M059J (cell line): ENCODE measurements at regions not wholly inside any gene's neighbourhood (a gene's known extent, or its start where the extent isn't known, plus 50 kb on each side); places are given as distances from the start of the nearest gene placed in this dataset.

Experiments
- DNase-seq: peaks from one replicate; pipeline ENCODE4 v3.0.0-alpha.2; 2012; ENCODE audit warnings: low read depth

DNA sequence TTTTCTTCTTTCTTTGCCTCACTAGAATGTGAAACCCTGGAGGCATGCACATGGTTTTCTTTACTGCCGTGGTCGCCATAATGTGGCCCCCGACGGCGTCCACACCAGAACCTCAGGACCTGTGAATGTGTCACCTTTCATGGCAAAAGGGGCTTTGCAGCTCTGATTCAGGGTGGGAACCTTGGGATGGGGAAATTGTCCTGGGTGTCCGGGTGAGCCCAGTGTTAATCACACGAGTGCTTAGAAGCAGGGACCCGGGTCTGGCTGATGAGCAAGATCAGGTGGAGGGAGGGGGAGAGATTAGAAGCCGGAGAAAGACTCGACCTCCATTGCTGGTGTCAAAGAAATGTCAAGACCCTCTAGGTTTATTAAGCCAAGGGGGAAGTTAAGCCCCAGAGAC is 74.7 kb upstream of the SHISAL1 start:
- DNase-seq, result no peak

DNA sequence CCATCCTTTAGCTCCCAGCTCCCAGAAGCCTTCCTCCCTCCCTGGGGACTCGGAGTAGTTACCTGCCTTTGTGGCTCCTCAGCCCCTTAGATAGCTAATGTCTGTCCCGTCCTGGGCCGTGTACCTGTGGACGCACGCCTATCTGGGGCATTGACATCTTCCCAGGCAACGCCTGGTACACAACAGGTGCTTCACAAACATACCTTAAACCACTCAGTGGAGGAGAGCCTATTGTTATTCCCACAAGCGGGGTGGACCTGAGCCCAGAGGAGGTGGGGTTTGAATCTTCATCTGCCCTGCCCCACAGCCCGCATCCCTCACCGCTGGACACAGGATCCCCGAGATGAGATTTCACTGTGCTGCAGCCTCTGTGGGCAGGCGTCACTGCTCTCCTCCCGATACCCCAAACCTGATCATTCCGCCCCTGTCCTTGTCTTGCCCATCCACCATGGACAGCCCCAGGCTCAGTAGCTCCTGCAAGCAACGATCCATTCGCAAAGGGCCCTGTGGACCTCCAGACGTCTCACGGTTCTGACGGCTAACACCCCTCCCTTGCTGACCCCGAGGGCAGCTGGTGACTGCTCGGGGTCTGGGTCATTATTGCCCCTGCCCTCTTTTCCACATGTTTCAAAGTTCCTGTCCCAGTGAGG is 73.8 kb upstream of the SHISAL1 start:
- DNase-seq, result no peak

DNA sequence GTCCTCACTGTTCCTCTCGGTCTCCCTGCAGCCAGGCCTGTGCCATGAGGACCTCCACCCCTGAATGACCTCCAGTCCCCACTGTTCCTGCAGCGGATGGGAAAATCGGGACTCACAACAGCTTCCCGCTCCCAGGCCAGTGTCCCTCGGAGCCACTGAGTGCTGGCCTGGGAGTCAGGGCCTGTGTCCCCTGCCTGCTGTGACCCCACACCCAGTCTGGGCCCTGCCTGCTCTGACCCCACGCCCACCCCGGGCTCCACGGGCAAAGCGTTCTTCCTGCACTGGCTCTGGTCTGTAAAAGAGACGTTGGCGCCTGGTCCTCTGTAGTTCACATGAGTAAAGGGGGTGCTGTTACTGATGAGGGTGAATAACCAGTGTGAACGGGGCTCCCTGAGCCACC is 73.0 kb upstream of the SHISAL1 start:
- DNase-seq, result no peak

DNA sequence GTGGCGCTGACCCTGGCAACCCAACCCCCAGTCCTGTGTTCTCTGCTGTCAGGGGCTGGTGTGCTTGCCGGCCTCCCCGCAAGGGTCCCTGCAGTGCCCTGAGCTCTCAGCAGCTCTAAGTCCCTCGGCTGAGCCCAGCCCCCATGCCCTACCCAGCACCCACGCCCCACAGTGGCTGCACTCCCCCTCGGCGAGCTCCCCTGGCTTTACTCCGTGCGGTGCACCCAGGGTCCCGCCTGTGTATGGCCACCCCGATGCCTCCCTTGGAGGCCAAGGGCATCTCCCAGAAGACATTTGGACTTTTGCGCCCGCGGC is 72.5 kb upstream of the SHISAL1 start:
- DNase-seq, result no peak

DNA sequence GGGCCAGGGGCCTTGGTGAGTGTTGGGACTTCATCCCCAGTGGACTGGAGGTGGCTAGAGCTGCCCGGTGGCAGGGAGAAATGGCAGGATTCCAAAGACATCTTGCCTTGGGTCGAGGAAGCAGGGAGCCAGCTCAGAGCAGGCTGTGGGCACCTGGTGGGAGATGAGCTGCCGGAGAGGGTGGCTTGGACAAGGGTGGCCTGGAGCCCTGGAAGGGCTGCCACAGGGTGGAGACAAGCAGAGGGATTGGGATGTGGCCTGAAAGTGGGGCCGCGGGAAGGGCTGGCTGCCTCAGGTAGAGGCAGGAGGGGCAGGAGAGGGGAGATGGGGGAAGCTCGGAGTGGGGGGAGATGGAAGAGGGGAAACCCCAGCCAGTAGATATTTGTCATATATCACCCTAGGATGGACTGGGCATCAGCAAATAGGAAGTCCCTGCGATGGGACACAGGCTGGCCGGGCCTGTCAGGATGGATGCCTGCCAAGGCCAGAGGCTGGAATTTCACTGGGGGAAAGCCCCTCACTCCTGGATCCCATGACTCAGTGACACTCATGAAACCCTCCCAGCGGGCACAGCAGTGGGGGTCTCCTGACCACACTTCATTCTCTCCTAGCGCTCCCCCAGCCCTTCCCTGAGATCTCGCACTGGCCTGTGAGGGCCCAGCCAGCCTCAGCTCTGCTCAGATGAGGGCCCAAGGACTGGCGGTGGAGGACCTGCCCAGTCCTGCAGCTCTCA is 72.0 kb upstream of the SHISAL1 start:
- DNase-seq, result no peak

DNA sequence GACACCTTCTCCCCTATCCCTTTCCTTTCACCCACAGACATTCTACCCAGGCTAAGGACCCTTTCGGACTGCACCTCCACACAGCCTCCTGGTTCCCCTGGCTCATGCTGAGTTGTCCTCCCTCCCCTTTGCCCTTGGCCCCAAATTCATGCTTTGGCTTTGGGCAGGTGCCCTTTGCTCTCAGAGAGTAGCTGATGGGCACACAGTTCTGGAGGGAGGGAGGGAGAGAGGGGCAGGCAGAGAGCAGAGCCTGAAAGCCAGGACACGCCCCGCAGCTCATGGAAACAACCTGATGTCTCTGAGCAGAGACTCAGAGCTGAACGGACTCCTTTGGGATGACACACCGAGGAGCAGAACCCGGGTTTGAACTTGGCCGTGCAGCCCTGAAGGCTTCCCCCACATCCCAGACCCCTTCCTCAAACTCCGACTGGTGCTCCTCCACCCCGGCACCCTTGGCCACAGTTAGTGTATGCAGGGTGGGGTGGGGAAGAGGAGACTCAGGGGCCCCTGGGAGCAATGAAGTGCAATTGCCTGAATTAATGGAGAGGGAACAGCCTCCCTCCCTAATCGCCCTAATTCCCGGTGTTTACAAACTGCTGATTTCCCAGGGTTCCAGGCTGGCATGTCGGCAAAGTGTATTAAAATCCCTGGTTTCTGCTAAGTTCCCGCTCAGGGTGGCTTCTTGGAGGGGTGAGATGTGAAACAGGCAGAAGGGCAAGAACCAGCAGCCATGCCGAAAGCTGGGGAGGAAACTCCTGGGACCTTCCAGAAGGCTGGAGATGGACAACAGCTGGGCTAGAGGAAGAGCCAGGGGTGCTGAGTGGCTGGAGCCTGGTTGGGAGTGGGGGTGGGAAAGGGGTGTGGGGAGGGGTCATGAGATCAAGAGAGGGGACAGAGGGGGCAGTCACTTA is 71.2 kb upstream of the SHISAL1 start:
- DNase-seq, result no peak

DNA sequence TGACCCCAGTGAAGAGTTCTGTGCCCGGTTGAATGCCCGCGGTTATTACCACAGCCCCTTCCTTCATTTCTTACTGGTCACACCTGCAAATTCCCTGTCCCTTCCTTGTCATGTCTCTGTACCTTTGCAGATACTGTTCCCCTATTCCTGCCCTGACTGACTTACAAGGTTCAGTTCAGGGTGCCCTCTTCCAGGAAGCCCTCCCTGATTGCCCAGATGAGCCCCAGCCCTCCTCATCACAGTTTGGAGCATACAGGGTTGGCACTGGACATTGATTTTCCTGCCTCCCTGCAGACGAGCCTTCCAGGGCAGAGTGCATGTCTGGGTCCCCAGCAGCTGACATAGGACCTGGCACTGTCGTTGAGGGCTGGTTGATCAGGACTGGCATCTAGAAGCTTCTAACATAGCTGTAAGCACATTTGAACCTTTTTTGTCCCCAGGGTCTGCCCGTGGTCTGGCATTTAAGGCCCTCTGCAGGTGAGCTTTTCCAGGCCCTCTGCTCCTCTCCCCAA is 70.4 kb upstream of the SHISAL1 start:
- no peak for DNase-seq

DNA sequence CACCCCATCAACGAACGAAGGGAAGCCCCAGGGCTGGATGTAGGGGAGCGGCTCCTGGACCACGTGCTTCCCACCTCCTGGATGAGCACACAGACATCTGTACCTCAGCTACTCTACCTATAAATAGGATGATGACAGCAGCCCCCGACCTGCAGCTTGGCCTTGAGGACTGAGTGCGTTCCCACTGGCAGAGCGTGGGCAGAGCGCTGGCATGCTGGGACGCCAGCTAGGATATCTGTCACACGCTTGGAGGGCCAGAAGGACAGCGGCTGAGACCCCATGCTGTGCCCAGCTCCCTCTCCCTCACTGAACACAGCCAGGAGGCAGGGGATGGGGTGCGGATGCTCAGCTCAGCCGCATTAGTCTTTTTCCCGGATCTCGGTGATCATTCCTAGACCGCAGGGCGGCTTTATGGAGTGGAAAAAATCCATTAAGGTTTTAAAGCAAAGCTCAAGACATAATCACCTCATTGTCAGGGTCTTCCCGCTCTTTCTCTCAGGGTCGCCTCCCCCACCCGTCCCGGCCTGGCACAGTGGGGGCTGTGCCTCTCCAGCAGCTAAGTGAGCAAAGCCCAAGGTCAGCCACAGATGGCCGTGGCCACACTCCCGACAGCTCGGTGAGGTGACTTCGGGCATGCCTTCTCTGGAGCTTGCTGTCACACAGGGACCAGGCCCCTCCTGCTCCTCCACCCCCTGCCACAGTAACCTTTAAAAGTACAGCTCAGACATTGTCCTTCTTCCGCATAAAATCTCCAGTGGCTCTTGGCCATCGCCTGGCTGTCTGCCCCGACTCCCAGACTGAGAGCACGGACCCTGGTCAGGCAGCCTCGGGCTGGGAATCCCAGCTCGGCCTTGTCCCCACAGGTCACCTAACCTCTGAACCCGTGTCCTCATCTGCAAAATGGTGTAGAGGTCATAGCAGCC is 69.6 kb upstream of the SHISAL1 start:
- no peak for DNase-seq

DNA sequence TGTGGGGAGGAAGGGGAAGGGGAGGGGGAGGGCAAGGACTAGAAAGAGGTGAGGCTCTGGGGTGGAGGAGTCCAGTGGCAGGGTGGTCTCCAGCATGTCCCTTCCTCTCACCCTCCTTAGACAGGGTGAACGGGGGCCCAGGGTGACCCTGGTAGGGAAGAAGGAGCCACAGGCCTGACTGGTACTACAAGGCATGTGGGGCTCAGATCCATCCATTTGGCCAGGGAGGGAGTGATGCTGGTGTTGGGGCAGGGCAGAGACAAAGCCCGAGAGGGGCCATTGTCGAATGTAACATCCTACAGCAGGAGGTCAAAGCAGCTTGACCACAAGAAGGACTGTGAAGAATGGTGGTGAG is 69.0 kb upstream of the SHISAL1 start:
- no peak for DNase-seq

DNA sequence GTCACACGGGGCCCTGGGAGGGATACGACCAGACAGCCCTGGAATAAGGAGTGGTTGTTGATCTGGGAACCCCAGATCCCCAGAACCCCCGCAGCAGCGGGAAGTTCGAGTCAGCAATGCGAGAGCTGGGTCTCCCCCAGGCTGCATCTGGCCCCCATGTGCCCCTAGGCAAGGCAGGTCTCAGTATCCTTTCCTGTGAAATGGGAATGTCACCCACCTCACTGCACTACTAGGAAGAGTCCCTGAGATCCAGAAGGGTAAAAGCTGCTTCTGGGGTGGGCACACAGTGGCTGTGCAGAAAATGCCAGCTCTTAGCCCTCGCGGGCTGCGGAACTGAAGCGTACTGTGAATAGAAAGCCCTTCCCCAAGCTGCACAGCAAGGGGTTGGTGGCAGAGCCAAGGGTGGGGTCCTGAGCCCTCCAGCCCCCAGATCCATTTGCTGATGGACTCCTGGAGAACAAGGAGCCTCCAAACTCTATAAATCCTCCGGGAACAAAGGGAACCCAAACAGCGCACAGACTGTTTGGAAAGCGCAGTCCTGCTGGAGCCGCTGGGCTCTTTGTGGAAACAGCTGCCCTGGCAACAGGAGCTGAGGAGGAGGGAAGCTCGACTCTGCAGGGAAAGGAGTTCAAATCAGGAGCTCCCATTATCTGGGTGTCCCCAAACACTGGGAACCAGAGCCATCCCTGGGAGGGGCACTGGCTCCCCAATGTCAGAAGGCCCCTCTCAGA is 68.2 kb upstream of the SHISAL1 start:
- DNase-seq, result no peak

DNA sequence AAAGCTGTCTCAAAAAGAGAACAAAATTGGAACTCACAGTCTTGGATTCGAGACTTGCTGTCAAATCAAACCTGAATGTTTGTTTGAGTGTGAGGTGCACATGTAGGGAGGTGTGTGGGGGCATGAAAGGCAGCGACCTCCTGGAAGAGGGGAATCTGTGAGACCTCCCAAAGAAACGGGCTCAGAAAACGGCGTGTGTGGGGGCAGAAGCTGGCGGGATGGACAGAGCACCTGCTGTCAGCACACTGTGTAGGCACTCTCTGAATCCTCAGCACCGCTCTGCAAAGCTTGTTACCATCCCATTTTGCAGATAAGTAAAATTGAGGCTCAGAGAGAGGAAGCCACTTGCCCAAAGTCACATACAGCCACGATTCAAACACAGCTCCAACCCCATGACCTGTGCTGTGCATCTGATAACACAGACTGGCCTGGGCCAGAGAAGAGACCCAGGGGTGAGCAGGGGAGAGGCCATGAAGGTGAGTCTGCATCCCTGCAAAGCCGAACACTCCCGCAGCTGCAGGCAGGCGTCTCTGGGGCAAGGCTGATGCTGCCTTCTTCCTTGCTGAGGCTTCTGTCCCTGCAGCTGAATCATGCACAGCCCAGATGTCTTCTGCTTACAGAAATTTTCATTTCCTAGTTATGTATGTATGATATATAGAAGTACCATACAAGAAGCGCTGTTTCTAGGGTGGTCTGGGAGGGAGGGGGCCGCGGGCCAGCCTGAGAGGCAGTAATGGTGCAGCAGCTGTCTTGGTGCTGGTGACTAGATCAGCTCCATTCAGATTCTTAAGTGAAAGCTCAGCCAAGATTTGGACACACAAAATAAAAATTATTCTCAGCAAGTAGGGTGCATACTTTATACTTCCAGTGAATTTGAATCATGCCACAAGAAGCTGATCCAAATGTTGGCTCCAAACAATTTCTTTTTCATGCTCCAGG is 67.3 kb upstream of the SHISAL1 start:
- no peak for DNase-seq

DNA sequence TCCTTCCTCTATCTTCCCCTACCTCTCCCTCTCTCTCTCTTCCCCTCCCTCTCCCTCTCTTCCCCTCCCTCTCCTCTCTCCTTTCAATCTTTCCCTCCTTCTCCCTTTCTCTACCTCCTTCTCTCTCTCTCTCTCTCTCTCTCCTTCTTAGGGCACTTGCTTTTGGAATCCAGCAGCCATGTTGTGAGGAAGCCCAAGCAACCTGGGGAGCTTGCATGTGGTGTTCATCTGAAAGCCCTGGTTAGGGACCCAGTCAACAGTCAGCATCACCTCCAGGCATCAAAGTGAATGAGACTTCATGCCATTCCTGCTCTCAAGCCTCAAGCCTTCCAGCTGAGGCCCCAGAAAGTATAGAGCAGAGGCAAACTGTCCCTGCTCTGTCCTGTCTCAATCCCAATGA is 65.6 kb upstream of the SHISAL1 start:
- DNase-seq, result no peak

DNA sequence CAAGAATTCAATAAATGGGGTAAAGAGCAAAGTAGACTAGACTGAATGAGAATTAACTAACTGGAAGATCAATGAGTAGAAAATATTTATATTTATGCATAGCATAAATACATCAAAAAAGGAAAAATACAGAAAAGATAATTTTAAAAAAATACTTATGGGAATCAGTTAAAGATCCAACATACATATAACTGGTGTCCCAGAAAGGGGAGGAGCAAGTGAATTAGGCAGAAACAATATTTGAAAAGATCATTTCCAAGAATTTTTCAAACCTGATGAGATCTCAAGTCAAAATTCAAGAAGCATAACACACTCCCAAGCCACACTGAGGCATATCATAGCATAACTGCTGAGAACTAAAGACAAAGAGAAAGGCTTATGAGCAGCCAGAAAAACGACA is 62.7 kb upstream of the SHISAL1 start:
- DNase-seq, result no peak

DNA sequence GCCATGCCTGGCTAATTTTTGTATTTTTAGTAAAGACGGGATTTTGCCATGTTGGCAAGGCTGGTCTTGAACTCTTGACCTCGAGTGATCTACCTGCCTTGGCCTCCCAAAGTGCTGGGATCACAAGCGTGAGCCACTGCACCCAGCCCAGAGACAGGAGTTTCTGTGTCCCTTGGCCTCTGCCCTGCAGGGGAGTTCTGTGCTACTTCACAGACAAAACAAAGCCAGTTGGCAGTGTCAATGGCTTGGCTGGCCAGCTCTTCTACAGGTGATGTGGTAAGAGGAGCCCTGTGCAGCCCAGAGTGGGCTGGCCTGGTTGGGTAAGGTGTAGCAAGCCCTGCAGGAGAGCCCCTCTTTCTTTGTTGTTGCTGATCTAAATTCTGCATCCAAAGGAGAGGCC is 60.5 kb upstream of the SHISAL1 start:
- no peak for DNase-seq

DNA sequence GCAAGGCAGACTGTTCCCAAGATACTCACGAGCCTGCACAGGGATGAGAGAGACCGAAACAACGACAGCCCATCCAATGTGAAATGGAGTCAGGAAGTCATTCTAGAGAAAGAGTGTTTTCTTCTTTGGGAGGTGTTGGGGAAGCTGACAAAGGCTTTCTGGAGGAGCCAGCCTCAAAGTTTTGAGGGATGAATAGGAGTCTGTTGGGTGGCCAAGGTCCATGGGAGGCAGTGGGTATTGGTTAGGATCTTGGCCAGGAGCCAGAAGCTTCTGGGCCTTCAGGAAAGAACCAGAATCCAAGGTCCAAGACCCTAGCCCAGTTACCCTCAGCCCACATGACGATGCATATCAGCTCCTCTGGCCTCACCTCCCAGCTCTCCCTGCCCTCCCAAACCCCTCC is 59.9 kb upstream of the SHISAL1 start:
- no peak for DNase-seq

DNA sequence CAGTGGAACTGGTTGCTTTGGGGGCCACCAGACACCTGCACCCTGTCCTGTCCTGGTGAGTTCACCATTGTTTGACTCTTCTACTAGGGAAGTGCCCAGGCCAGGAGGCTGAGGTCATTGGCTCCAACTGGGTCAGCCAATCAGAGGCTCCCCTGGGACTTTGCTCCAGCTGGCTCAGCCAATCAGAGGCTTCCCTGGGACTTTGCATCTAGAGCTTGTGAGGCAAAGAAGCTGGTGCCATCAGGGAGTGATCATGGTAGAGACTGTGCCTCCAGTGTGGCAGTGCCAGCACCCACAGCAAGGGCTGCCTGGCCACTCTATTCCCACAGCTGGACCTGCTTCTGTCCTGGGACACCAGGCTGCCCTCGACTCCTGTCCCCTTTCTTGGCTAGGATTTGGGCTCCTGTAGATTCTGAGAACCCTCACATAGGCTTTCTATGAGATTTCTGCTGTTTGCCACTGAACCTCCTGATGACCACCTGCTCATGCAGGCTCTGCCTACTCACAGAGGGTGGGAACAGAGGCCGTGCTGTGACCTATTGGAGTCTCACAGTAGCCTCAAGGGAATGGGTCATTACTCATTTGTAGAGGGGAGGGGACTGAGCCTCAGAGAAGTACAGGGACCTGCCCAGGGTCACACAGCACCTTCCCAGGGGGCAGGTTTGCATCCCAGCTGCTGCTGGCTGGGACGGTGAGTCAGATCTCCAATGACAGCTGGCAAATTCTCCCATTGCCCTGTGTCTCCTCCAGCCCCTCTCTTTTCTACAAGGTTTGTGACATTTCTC is 59.2 kb upstream of the SHISAL1 start:
- DNase-seq, result no peak

DNA sequence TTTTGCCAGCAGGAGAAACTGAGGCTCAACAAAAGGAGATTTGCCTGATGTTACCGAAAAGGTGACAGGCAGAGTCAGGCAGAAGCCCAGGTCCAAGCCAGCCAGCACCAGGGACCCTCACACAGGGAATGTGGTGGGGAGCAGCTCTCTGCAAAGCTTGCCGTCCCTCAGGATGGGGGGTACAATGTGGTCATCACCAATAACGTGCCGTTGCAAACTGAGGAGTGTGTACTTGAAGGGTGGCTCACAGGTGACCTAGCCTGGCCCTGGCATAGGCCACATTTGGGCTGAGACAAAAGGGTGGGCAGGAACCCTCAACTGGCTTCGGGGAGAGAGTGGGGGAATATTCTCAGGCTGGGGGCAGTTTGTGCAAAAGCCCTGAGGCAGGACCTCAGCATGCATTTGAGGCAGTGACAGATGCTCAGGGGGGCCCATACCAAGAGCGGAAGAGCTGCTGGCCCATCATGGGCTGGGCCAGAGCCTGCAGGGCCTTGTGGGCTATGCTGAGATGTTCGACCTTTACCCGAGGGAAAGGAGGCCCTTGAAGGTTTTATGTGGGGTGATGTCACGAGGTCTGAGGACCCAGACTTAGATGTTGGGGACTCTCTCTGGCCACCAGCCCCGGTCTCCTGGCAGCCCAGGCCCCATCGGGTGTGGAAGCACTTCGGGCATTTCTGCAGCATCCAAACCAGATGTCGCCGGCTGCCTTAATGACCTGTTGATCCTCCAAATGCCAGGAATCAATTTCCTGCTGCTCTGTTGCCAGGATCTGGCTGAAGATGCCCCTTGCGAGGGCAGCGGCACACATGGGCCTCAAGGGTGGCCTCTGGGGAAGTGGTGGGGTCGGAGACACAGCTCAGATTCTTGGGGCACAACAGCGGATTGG is 57.4 kb upstream of the SHISAL1 start:
- DNase-seq, result no peak

DNA sequence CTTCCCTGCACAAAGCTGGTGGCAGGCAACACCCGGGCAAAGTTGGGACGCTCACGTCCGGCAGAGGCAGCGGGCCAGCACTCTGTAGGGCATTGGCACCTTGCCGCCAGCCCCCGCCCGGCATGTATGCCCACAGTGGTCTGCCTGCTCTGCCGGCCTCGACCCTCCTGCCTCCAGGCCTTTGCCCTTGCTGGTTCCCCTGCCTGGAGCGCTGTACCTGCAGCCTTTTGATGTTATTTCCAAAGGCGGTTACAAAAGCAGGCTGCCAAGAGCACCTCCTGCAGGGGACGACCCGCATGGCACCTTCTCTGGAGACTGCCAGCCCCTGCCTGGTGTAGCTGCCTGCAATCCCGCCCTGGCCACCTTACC is 56.5 kb upstream of the SHISAL1 start:
- DNase-seq, result no peak
